ENCODE measurements at regions not wholly inside any gene's neighbourhood (a gene's known extent, or its start where the extent isn't known, plus 50 kb on each side); places are given as distances from the start of the nearest gene placed in this dataset.
"Not testable (repeated sequence)": the region's sequence is repeated elsewhere in the genome, so short reads cannot be mapped to it uniquely, and the experiment has no call there.

DNA sequence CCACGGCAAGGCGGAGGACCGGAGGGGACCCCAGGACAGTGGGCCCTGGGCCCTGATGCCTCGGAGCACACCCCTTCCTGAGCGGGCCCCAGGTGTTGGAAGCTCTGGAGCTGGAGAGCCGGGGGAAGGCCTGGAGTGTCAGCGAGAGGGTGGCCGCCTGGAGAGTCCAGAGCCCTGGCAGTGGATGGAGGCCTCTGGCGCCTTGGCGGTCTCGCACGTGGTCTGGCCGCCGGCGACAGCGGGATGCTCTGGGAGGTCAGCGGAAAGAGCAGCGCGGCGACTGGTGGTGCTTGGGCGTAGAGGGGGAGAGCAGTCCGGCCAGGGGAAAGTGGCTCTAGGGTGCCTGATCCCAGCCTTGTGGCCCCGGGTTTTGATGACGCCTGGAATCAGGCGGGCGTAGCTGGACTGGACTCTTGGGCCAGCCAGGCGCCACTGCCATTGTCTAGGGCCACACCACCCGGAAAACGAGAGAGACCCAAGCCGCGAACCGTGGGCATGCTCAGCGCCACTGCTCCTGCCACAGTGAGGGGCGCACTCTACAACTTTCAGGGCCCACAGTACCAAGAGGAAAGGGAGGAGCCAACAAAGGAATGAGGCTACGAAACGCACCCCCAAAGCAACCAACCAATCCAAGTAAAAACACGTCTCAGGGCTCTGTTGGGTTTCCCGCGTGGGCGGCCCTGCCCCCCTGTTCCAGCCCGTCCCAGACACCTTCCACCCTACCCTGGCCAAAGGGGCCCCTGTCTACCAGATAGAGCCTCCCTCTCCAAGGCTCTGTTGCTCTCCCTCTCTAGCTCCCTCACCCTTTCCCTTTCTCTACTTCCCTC lies 1381.2 kb upstream of the DEFB115 start:
- intact Hi-C loops (cut with micrococcal nuclease; ENCODE audit: unreplicated experiment) = loop anchor here (10.0 kb wide), 1 partner anchor 761 kb away; no protein-coding TSS in a partner anchor
- DNase-seq (ENCODE audit: low read depth, low spot score); in situ Hi-C loops (cut with HindIII; ENCODE audit: low pct_unique_long_range_greater_than_20kb, low sequenced_read_pairs); H3K36me3 ChIP-seq (ENCODE audit: control insufficient read depth, insufficient read depth, low read length); H3K27ac ChIP-seq (ENCODE audit: low read length); POLR2A ChIA-PET; ATAC-seq; H3K4me3 ChIP-seq (ENCODE audit: low read depth in 2 of 2, low read length in 2 of 2); BruUV-seq (replicated peaks); H3K4me1 ChIP-seq (ENCODE audit: control insufficient read depth, insufficient read depth, low read length); H3K9me3 ChIP-seq (ENCODE audit: control insufficient read depth, insufficient read depth, low read depth, low read length); H3K27me3 ChIP-seq (ENCODE audit: control insufficient read depth, insufficient read depth, low read length): not testable (repeated sequence)
- CTCF ChIA-PET = interaction anchor here (0.6 kb wide), 1 partner anchor 789 kb away, joined by 6 read pairs; no protein-coding TSS in a partner anchor

DNA sequence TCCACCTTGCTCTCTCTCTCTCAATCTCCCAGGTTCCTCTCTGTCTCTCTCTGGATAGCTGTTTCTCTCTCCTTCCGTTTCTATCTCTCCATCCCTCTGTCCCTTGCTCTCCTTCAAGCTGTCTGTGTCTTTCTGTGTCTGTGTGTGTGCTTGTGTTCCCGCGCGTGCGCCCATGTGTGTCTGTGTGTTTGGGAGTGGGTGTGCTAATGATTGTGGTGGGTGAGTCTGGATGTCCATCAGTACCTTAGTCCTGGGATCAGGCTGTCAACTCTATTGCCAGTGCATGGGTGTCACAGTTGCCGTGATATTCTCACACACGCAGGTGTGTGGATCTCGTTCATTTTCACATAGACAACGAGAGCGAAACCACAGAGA lies 1380.6 kb upstream of the DEFB115 start:
- in situ Hi-C loops (cut with HindIII; ENCODE audit: low pct_unique_long_range_greater_than_20kb, low sequenced_read_pairs) (no loop called here), intact Hi-C loops (cut with micrococcal nuclease; ENCODE audit: unreplicated experiment) (loop anchor here (10.0 kb wide), 1 partner anchor 762 kb away; no protein-coding TSS in a partner anchor)
- no peak for ATAC-seq
- Histone ChIP-seq H3K36me3 (ENCODE audit: control insufficient read depth, insufficient read depth, low read length) (no peaks in the 10 kb centered on the region), H3K27ac (ENCODE audit: low read length) (no peak overlapping the region), H3K4me1 (ENCODE audit: control insufficient read depth, insufficient read depth, low read length) (no peaks in the 10 kb centered on the region), H3K9me3 (ENCODE audit: control insufficient read depth, insufficient read depth, low read depth, low read length) (no peaks in the 10 kb centered on the region), H3K4me3 (ENCODE audit: low read depth in 2 of 2, low read length in 2 of 2) (no peak overlapping the region), H3K27me3 (ENCODE audit: control insufficient read depth, insufficient read depth, low read length) (no peaks in the 10 kb centered on the region)
- POLR2A ChIA-PET = no interaction called here
- TF ChIP-seq SIN3A (IDR thresholded peaks at IDR 0.05; ENCODE audit: borderline replicate concordance, insufficient read depth, low read depth, low read length) (no peak), TCF7L2 (IDR thresholded peaks at IDR 0.05; ENCODE audit: low read depth, low read length) (no peak), POLR2AphosphoS5 (IDR thresholded peaks at IDR 0.05; ENCODE audit: low read depth, low read length) (no peak), CTCF (IDR thresholded peaks at IDR 0.05) (no peak)
- TF ChIP-seq, protein P1, sequence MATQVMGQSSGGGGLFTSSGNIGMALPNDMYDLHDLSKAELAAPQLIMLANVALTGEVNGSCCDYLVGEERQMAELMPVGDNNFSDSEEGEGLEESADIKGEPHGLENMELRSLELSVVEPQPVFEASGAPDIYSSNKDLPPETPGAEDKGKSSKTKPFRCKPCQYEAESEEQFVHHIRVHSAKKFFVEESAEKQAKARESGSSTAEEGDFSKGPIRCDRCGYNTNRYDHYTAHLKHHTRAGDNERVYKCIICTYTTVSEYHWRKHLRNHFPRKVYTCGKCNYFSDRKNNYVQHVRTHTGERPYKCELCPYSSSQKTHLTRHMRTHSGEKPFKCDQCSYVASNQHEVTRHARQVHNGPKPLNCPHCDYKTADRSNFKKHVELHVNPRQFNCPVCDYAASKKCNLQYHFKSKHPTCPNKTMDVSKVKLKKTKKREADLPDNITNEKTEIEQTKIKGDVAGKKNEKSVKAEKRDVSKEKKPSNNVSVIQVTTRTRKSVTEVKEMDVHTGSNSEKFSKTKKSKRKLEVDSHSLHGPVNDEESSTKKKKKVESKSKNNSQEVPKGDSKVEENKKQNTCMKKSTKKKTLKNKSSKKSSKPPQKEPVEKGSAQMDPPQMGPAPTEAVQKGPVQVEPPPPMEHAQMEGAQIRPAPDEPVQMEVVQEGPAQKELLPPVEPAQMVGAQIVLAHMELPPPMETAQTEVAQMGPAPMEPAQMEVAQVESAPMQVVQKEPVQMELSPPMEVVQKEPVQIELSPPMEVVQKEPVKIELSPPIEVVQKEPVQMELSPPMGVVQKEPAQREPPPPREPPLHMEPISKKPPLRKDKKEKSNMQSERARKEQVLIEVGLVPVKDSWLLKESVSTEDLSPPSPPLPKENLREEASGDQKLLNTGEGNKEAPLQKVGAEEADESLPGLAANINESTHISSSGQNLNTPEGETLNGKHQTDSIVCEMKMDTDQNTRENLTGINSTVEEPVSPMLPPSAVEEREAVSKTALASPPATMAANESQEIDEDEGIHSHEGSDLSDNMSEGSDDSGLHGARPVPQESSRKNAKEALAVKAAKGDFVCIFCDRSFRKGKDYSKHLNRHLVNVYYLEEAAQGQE (IDR thresholded peaks at IDR 0.05; ENCODE audit: insufficient read depth in 1 of 2, low read depth in 2 of 2, low read length in 1 of 2) = no peak
- CTCF ChIA-PET = interaction anchor here (0.6 kb wide), 1 partner anchor 789 kb away, joined by 6 read pairs; no protein-coding TSS in a partner anchor
- no peak for DNase-seq (ENCODE audit: low read depth, low spot score)
- BruUV-seq (replicated peaks) = no TSS peak

- H3K9me3 ChIP-seq (ENCODE audit: control insufficient read depth, insufficient read depth, low read depth, low read length); H3K27ac ChIP-seq (ENCODE audit: low read length); H3K36me3 ChIP-seq (ENCODE audit: control insufficient read depth, insufficient read depth, low read length); H3K27me3 ChIP-seq (ENCODE audit: control insufficient read depth, insufficient read depth, low read length); H3K4me1 ChIP-seq (ENCODE audit: control insufficient read depth, insufficient read depth, low read length); POLR2A ChIA-PET; BruUV-seq (replicated peaks); CTCF ChIA-PET; DNase-seq (ENCODE audit: low read depth, low spot score); ATAC-seq; in situ Hi-C loops (cut with HindIII; ENCODE audit: low pct_unique_long_range_greater_than_20kb, low sequenced_read_pairs): not testable (repeated sequence)
- peak overlapping the region; percentile 46 to 66 for H3K4me3 ChIP-seq (ENCODE audit: low read depth in 2 of 2, low read length in 2 of 2)
- intact Hi-C loops (cut with micrococcal nuclease; ENCODE audit: unreplicated experiment) = loop anchor here (10.0 kb wide), 1 partner anchor 763 kb away; no protein-coding TSS in a partner anchor
Observed at GRCh38 chr20:29877411-29878280, 1379.8 kb upstream of the DEFB115 start.

Measured in Panc1 (cell line).